Activated CD4-positive, CD25-positive, alpha-beta regulatory T cell treated with anti-CD3 and anti-CD28 coated beads, Interleukin-2, amount 50 U/mL, for 16 hours (primary cell): ENCODE measurements at regions not wholly inside any gene's neighbourhood (a gene's known extent, or its start where the extent isn't known, plus 50 kb on each side); places are given as distances from the start of the nearest gene placed in this dataset.

Source experiments
- DNase-seq: peaks from one replicate; pipeline ENCODE4 v3.0.0-alpha.2; 2020; ENCODE audit warnings: low read depth, low spot score

- DNase-seq, result no peak
Observed at GRCh38 chr2:136468799-136469369, 296.5 kb upstream of the THSD7B start.

GRCh38 chr2:136452528-136452927, 312.8 kb upstream of the THSD7B start:
- DNase-seq, result no peak

- no peak for DNase-seq
Observed at GRCh38 chr2:136448986-136449780, 316.2 kb upstream of the THSD7B start.

- no peak for DNase-seq
Observed at GRCh38 chr2:136448432-136448831, 316.9 kb upstream of the THSD7B start.

- no peak for DNase-seq
Observed at GRCh38 chr2:136444323-136444722, 321.0 kb upstream of the THSD7B start.

- no peak for DNase-seq
Observed at GRCh38 chr2:136443661-136444060, 321.7 kb upstream of the THSD7B start.

GRCh38 chr2:136441979-136442714, 323.2 kb upstream of the THSD7B start:
- DNase-seq, result no peak

- DNase-seq, result no peak
Observed at GRCh38 chr2:136439064-136439676, 321.2 kb upstream of the CXCR4 start.

- DNase-seq, result no peak
Observed at GRCh38 chr2:136437461-136437860, 319.5 kb upstream of the CXCR4 start.

- DNase-seq, result no peak
Observed at GRCh38 chr2:136436936-136437335, 319.0 kb upstream of the CXCR4 start.

GRCh38 chr2:136434251-136434715, 316.3 kb upstream of the CXCR4 start:
- DNase-seq, result no peak

- no peak for DNase-seq
Observed at GRCh38 chr2:136433261-136433660, 315.3 kb upstream of the CXCR4 start.

- DNase-seq, result no peak
Observed at GRCh38 chr2:136424112-136424511, 306.2 kb upstream of the CXCR4 start.

GRCh38 chr2:136423516-136423996, 305.6 kb upstream of the CXCR4 start:
- peak; percentile 56 for DNase-seq

- DNase-seq, result no peak
Observed at GRCh38 chr2:136422512-136422911, 304.6 kb upstream of the CXCR4 start.

- no peak for DNase-seq
Observed at GRCh38 chr2:136420346-136420745, 302.4 kb upstream of the CXCR4 start.

GRCh38 chr2:136411946-136412345, 294.0 kb upstream of the CXCR4 start:
- no peak for DNase-seq

- no peak for DNase-seq
Observed at GRCh38 chr2:136410673-136411072, 292.7 kb upstream of the CXCR4 start.

- no peak for DNase-seq
Observed at GRCh38 chr2:136408795-136409194, 290.8 kb upstream of the CXCR4 start.

GRCh38 chr2:136407952-136408318, 290.0 kb upstream of the CXCR4 start:
- no peak for DNase-seq

- DNase-seq, result no peak
Observed at GRCh38 chr2:136407117-136407951, 289.4 kb upstream of the CXCR4 start.
